ENCODE measurements at regions not wholly inside any gene's neighbourhood (a gene's known extent, or its start where the extent isn't known, plus 50 kb on each side); places are given as distances from the start of the nearest gene placed in this dataset.

DNA sequence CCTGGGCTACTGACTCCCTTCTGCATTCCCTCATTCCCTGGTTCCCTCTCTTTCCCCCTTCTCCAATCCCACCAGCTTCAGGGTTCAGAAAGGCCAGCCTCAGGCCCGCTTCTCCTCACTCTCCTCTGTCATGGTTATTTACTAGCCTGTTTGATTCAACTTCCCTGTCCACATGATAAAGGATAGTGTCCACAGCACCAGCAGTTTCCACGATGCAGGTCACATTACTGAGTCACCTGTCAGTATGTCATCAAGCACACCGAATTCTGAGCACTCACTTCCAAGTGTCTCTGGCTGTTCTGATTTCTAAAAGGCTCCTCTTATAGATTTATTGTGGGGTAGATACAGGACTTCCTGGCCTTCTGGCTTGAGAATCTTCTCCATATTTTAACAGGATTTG, 96.6 kb upstream of the CTNNB1 start:
- H2BK5ac ChIP-seq (ENCODE audit: low read depth, low read length) = no peak overlapping the region
- no peak overlapping the region for H3K9ac ChIP-seq (replicated peaks in 1 of 4; ENCODE audit: extremely low read depth in 1 of 4, low read depth in 3 of 4, low read length in 3 of 4)
- H4K91ac ChIP-seq (replicated peaks; ENCODE audit: insufficient read length, low read length) = no peak overlapping the region
- H3K23ac ChIP-seq (ENCODE audit: insufficient read length) = no peak overlapping the region
- FAIRE-seq = no peak
- no peak overlapping the region for H2BK15ac ChIP-seq (ENCODE audit: low read length)
- ChIA-PET POLR2A (ENCODE audit: partially characterized antibody) (no interaction called here), CTCF (ENCODE audit: partially characterized antibody) (no interaction called here)
- no peak overlapping the region for H2BK120ac ChIP-seq (replicated peaks; ENCODE audit: low read depth, low read length)
- H3K9me3 ChIP-seq (ENCODE audit: insufficient read depth in 2 of 2, low read depth in 1 of 2, low read length in 1 of 2) = no peaks in the 10 kb centered on the region
- 85% methylated on average over 3 of the region's 3 CpGs; no CpG with 5 or more reads in 1 of the 2 experiments for WGBS, 2 experiments (ENCODE audit: extremely low coverage in 1 of 2, insufficient coverage in 1 of 2, insufficient read length in 1 of 2, insufficient replicate concordance in 2 of 2, low coverage in 1 of 2, low lambda C conversion rate in 2 of 2, missing lambda C conversion rate in 1 of 2)
- no peak overlapping the region for H3K4ac ChIP-seq (replicated peaks; ENCODE audit: insufficient read length, low read depth, low read length)
- no peak for DNase-seq (ENCODE audit: low read depth in 1 of 2, low spot score in 2 of 2)
- no peak overlapping the region for H4K5ac ChIP-seq (ENCODE audit: insufficient read length, low read depth, low read length)
- no peak overlapping the region for H3K56ac ChIP-seq (replicated peaks; ENCODE audit: insufficient read length, low read depth, low read length)
- no peaks in the 10 kb centered on the region for H3K27me3 ChIP-seq (replicated peaks in 1 of 4; ENCODE audit: control insufficient read depth in 3 of 4, extremely low read depth in 1 of 4, insufficient read depth in 3 of 4, low read length in 3 of 4)
- no peak overlapping the region for H2AK5ac ChIP-seq (ENCODE audit: low read depth, low read length)
- peaks cover 0 to 8% (median 3%) of the 10 kb centered on the region in 4 experiments; a peak in 3 of 7 replicates for H3K4me1 ChIP-seq (replicated peaks in 1 of 4; ENCODE audit: control insufficient read depth in 3 of 4, insufficient read depth in 4 of 4, low read length in 3 of 4)
- H2BK12ac ChIP-seq (ENCODE audit: low read depth, low read length) = no peak overlapping the region
- no peak overlapping the region for H3K18ac ChIP-seq (ENCODE audit: extremely low read depth, low read length)
- H2BK20ac ChIP-seq (ENCODE audit: low read length) = no peak overlapping the region
- H3K79me1 ChIP-seq (ENCODE audit: low read depth, low read length) = no peaks in the 10 kb centered on the region
- no peak overlapping the region for H3K4me3 ChIP-seq (ENCODE audit: extremely low read depth in 1 of 4, insufficient read depth in 2 of 4, low read depth in 3 of 4, low read length in 4 of 4)
- no peaks in the 10 kb centered on the region for H3K36me3 ChIP-seq (ENCODE audit: control insufficient read depth in 2 of 4, insufficient read depth in 4 of 4, low read length in 3 of 4)
- no peak for TF ChIP-seq SIN3A (conservative IDR thresholded peaks at IDR 0.05 in 1 of 2, IDR thresholded peaks at IDR 0.05 in 1 of 2; ENCODE audit: low read depth in 1 of 2, low read length in 2 of 2)
- no peak overlapping the region for H3K27ac ChIP-seq (ENCODE audit: low read depth, low read length)
- no peak overlapping the region for H3K14ac ChIP-seq (ENCODE audit: insufficient read length)
- H2AFZ ChIP-seq (ENCODE audit: low read length) = no peak overlapping the region
- no peaks in the 10 kb centered on the region for H4K20me1 ChIP-seq (replicated peaks in 1 of 2; ENCODE audit: control insufficient read depth in 1 of 2, insufficient read depth in 2 of 2, low read length in 2 of 2)
- H3K79me2 ChIP-seq (ENCODE audit: control insufficient read depth in 1 of 2, insufficient read depth in 2 of 2, low read length in 2 of 2) = no peaks in the 10 kb centered on the region
- H3K4me2 ChIP-seq (ENCODE audit: insufficient read depth in 1 of 2, low read depth in 2 of 2, low read length in 2 of 2) = no peak overlapping the region
- H4K8ac ChIP-seq (ENCODE audit: extremely low read depth, insufficient read depth, low read length) = no peak overlapping the region
- no peaks in the 10 kb centered on the region for H3K23me2 ChIP-seq (ENCODE audit: low read depth, low read length)
